ENCODE measurements at regions not wholly inside any gene's neighbourhood (a gene's known extent, or its start where the extent isn't known, plus 50 kb on each side); places are given as distances from the start of the nearest gene placed in this dataset.
"Not testable (repeated sequence)": the region's sequence is repeated elsewhere in the genome, so short reads cannot be mapped to it uniquely, and the experiment has no call there.

GRCh38 chr12:23238957-23239356 is 614.0 kb downstream of the ETNK1 start:
- Histone ChIP-seq H3K14ac (ENCODE audit: low read length) (no peak overlapping the region), H3K23ac (ENCODE audit: low read depth, low read length, poor library complexity) (no peak overlapping the region), H3K4me2 (ENCODE audit: insufficient read depth, low read length, poor library complexity, severe bottlenecking) (no peak overlapping the region), H2BK120ac (ENCODE audit: low read depth, low read length) (no peak overlapping the region), H3K18ac (ENCODE audit: low read length) (no peak overlapping the region), H2AK5ac (ENCODE audit: low read depth, low read length) (no peak overlapping the region), H2BK12ac (ENCODE audit: low read length) (no peak overlapping the region), H3K4ac (ENCODE audit: low read length) (no peak overlapping the region), H3K27me3 (ENCODE audit: control insufficient read depth in 3 of 3, insufficient read depth in 3 of 3, low read depth in 1 of 3, low read length in 3 of 3) (no peaks in the 10 kb centered on the region), H3K36me3 (replicated peaks in 1 of 2; ENCODE audit: control insufficient read depth in 2 of 2, insufficient read depth in 2 of 2, low read length in 2 of 2) (no peaks in the 10 kb centered on the region), H3K79me1 (ENCODE audit: low read depth, low read length) (no peaks in the 10 kb centered on the region), H4K8ac (ENCODE audit: low read depth, low read length) (no peak overlapping the region), H3K9me3 (replicated peaks in 1 of 2; ENCODE audit: control insufficient read depth in 2 of 2, insufficient read depth in 1 of 2, low read depth in 1 of 2, low read length in 2 of 2) (no peaks in the 10 kb centered on the region), H3K4me1 (ENCODE audit: control insufficient read depth in 2 of 2, insufficient read depth in 1 of 2, low read depth in 1 of 2, low read length in 2 of 2) (peaks cover 0 to 3% of the 10 kb centered on the region in 2 donors), H4K91ac (ENCODE audit: low read depth, low read length, poor library complexity) (no peak overlapping the region), H3K27ac (replicated peaks; ENCODE audit: low read length) (no peak overlapping the region), H3K9ac (ENCODE audit: low read depth, low read length, poor library complexity) (no peak overlapping the region), H3K4me3 (ENCODE audit: low read length in 2 of 2) (no peak overlapping the region), H2AFZ (ENCODE audit: low read length) (no peak overlapping the region), H2BK5ac (ENCODE audit: low read length) (no peak overlapping the region), H2BK15ac (ENCODE audit: low read length) (no peak overlapping the region)
- DNase-seq (ENCODE audit: low spot score): no peak

- WGBS, 2 donors (ENCODE audit: extremely low coverage in 2 of 2, insufficient read length in 2 of 2, insufficient replicate concordance in 1 of 2): no CpG with 5 or more reads among the region's 2 CpGs
- Histone ChIP-seq H3K4me3 (ENCODE audit: low read length in 2 of 2) (no peak overlapping the region), H3K36me3 (replicated peaks in 1 of 2; ENCODE audit: control insufficient read depth in 2 of 2, insufficient read depth in 2 of 2, low read length in 2 of 2) (no peaks in the 10 kb centered on the region), H2BK120ac (ENCODE audit: low read depth, low read length) (no peak overlapping the region), H3K23ac (ENCODE audit: low read depth, low read length, poor library complexity) (no peak overlapping the region), H3K27ac (replicated peaks; ENCODE audit: low read length) (no peak overlapping the region), H2BK15ac (ENCODE audit: low read length) (no peak overlapping the region), H3K9ac (ENCODE audit: low read depth, low read length, poor library complexity) (peak overlapping the region; percentile 0), H2AK5ac (ENCODE audit: low read depth, low read length) (no peak overlapping the region), H3K4me2 (ENCODE audit: insufficient read depth, low read length, poor library complexity, severe bottlenecking) (no peak overlapping the region), H4K8ac (ENCODE audit: low read depth, low read length) (no peak overlapping the region), H2BK12ac (ENCODE audit: low read length) (no peak overlapping the region), H3K27me3 (ENCODE audit: control insufficient read depth in 3 of 3, insufficient read depth in 3 of 3, low read depth in 1 of 3, low read length in 3 of 3) (no peaks in the 10 kb centered on the region), H3K4ac (ENCODE audit: low read length) (no peak overlapping the region), H3K9me3 (replicated peaks in 1 of 2; ENCODE audit: control insufficient read depth in 2 of 2, insufficient read depth in 1 of 2, low read depth in 1 of 2, low read length in 2 of 2) (no peaks in the 10 kb centered on the region), H3K14ac (ENCODE audit: low read length) (no peak overlapping the region), H4K91ac (ENCODE audit: low read depth, low read length, poor library complexity) (no peak overlapping the region), H3K79me1 (ENCODE audit: low read depth, low read length) (no peaks in the 10 kb centered on the region), H2AFZ (ENCODE audit: low read length) (no peak overlapping the region), H3K18ac (ENCODE audit: low read length) (no peak overlapping the region), H2BK5ac (ENCODE audit: low read length) (no peak overlapping the region), H3K4me1 (ENCODE audit: control insufficient read depth in 2 of 2, insufficient read depth in 1 of 2, low read depth in 1 of 2, low read length in 2 of 2) (no peaks in the 10 kb centered on the region)
- DNase-seq (ENCODE audit: low spot score): no peak
Observed at GRCh38 chr12:23245186-23245585, 620.2 kb downstream of the ETNK1 start.

GRCh38 chr12:23253191-23253590 is 628.2 kb downstream of the ETNK1 start:
- Histone ChIP-seq H2BK5ac (ENCODE audit: low read length) (no peak overlapping the region), H2BK15ac (ENCODE audit: low read length) (no peak overlapping the region), H2BK12ac (ENCODE audit: low read length) (no peak overlapping the region), H4K8ac (ENCODE audit: low read depth, low read length) (no peak overlapping the region), H2BK120ac (ENCODE audit: low read depth, low read length) (no peak overlapping the region), H3K9me3 (replicated peaks in 1 of 2; ENCODE audit: control insufficient read depth in 2 of 2, insufficient read depth in 1 of 2, low read depth in 1 of 2, low read length in 2 of 2) (no peaks in the 10 kb centered on the region), H3K23ac (ENCODE audit: low read depth, low read length, poor library complexity) (no peak overlapping the region), H2AFZ (ENCODE audit: low read length) (no peak overlapping the region), H3K36me3 (replicated peaks in 1 of 2; ENCODE audit: control insufficient read depth in 2 of 2, insufficient read depth in 2 of 2, low read length in 2 of 2) (no peaks in the 10 kb centered on the region), H3K4me3 (ENCODE audit: low read length in 2 of 2) (no peak overlapping the region), H3K4me2 (ENCODE audit: insufficient read depth, low read length, poor library complexity, severe bottlenecking) (no peak overlapping the region), H3K18ac (ENCODE audit: low read length) (peak overlapping the region; percentile 4), H3K9ac (ENCODE audit: low read depth, low read length, poor library complexity) (no peak overlapping the region), H4K91ac (ENCODE audit: low read depth, low read length, poor library complexity) (no peak overlapping the region), H3K4ac (ENCODE audit: low read length) (no peak overlapping the region), H3K4me1 (ENCODE audit: control insufficient read depth in 2 of 2, insufficient read depth in 1 of 2, low read depth in 1 of 2, low read length in 2 of 2) (no peaks in the 10 kb centered on the region), H2AK5ac (ENCODE audit: low read depth, low read length) (no peak overlapping the region), H3K79me1 (ENCODE audit: low read depth, low read length) (no peaks in the 10 kb centered on the region), H3K27ac (replicated peaks; ENCODE audit: low read length) (no peak overlapping the region), H3K27me3 (ENCODE audit: control insufficient read depth in 3 of 3, insufficient read depth in 3 of 3, low read depth in 1 of 3, low read length in 3 of 3) (no peaks in the 10 kb centered on the region), H3K14ac (ENCODE audit: low read length) (no peak overlapping the region)
- WGBS, 2 donors (ENCODE audit: extremely low coverage in 2 of 2, insufficient read length in 2 of 2, insufficient replicate concordance in 1 of 2): no CpG with 5 or more reads among the region's 4 CpGs
- no peak for DNase-seq (ENCODE audit: low spot score)

- not testable (repeated sequence) for H3K36me3 ChIP-seq (replicated peaks in 1 of 2; ENCODE audit: control insufficient read depth in 2 of 2, insufficient read depth in 2 of 2, low read length in 2 of 2); H4K8ac ChIP-seq (ENCODE audit: low read depth, low read length); H2BK5ac ChIP-seq (ENCODE audit: low read length); H3K4ac ChIP-seq (ENCODE audit: low read length); H2AFZ ChIP-seq (ENCODE audit: low read length); H3K27me3 ChIP-seq (ENCODE audit: control insufficient read depth in 3 of 3, insufficient read depth in 3 of 3, low read depth in 1 of 3, low read length in 3 of 3); H3K27ac ChIP-seq (replicated peaks; ENCODE audit: low read length); H2BK12ac ChIP-seq (ENCODE audit: low read length); DNase-seq (ENCODE audit: low spot score); H2BK120ac ChIP-seq (ENCODE audit: low read depth, low read length); H3K14ac ChIP-seq (ENCODE audit: low read length); H3K9me3 ChIP-seq (replicated peaks in 1 of 2; ENCODE audit: control insufficient read depth in 2 of 2, insufficient read depth in 1 of 2, low read depth in 1 of 2, low read length in 2 of 2); H3K79me1 ChIP-seq (ENCODE audit: low read depth, low read length); H2AK5ac ChIP-seq (ENCODE audit: low read depth, low read length); H3K9ac ChIP-seq (ENCODE audit: low read depth, low read length, poor library complexity); H3K23ac ChIP-seq (ENCODE audit: low read depth, low read length, poor library complexity); H3K4me3 ChIP-seq (ENCODE audit: low read length in 2 of 2); H4K91ac ChIP-seq (ENCODE audit: low read depth, low read length, poor library complexity); H3K4me1 ChIP-seq (ENCODE audit: control insufficient read depth in 2 of 2, insufficient read depth in 1 of 2, low read depth in 1 of 2, low read length in 2 of 2); H3K4me2 ChIP-seq (ENCODE audit: insufficient read depth, low read length, poor library complexity, severe bottlenecking); H3K18ac ChIP-seq (ENCODE audit: low read length); H2BK15ac ChIP-seq (ENCODE audit: low read length)
- WGBS, 2 donors (ENCODE audit: extremely low coverage in 2 of 2, insufficient read length in 2 of 2, insufficient replicate concordance in 1 of 2): no CpG with 5 or more reads among the region's 6 CpGs
Observed at GRCh38 chr12:23253910-23254309, 628.9 kb downstream of the ETNK1 start.
